Stromal cell of bone marrow (primary cell): ENCODE measurements at regions not wholly inside any gene's neighbourhood (a gene's known extent, or its start where the extent isn't known, plus 50 kb on each side); places are given as distances from the start of the nearest gene placed in this dataset.

Experiments
- DNase-seq: peaks from one replicate; pipeline ENCODE4 v3.0.0-alpha.2; 2012; ENCODE audit warnings: low read depth

- DNase-seq = no peak
Measured at GRCh38 chr1:222038971-222039370, 297.1 kb upstream of the DUSP10 start.

GRCh38 chr1:222037720-222038119 is 295.8 kb upstream of the DUSP10 start:
- no peak for DNase-seq

- DNase-seq = no peak
Measured at GRCh38 chr1:222034790-222035189, 292.9 kb upstream of the DUSP10 start.

GRCh38 chr1:222033450-222033849 is 291.6 kb upstream of the DUSP10 start:
- DNase-seq = no peak

- DNase-seq = no peak
Measured at GRCh38 chr1:222031318-222031717, 289.4 kb upstream of the DUSP10 start.

GRCh38 chr1:222028676-222029075 is 286.8 kb upstream of the DUSP10 start:
- no peak for DNase-seq

- no peak for DNase-seq
Measured at GRCh38 chr1:222028116-222028515, 286.2 kb upstream of the DUSP10 start.

GRCh38 chr1:222026280-222026679 is 284.4 kb upstream of the DUSP10 start:
- DNase-seq = no peak

- DNase-seq = no peak
Measured at GRCh38 chr1:222023025-222023424, 281.1 kb upstream of the DUSP10 start.

- no peak for DNase-seq
Measured at GRCh38 chr1:222021129-222021528, 279.2 kb upstream of the DUSP10 start.

GRCh38 chr1:222020553-222020952 is 278.7 kb upstream of the DUSP10 start:
- no peak for DNase-seq

- DNase-seq = no peak
Measured at GRCh38 chr1:222019029-222019428, 277.1 kb upstream of the DUSP10 start.

- no peak for DNase-seq
Measured at GRCh38 chr1:222018041-222018440, 276.2 kb upstream of the DUSP10 start.

GRCh38 chr1:222015686-222016085 is 273.8 kb upstream of the DUSP10 start:
- no peak for DNase-seq

- DNase-seq = no peak
Measured at GRCh38 chr1:222014001-222014400, 272.1 kb upstream of the DUSP10 start.

- DNase-seq = no peak
Measured at GRCh38 chr1:222012816-222013215, 270.9 kb upstream of the DUSP10 start.

- DNase-seq = no peak
Measured at GRCh38 chr1:222010306-222010705, 268.4 kb upstream of the DUSP10 start.

GRCh38 chr1:222009105-222009730 is 267.3 kb upstream of the DUSP10 start:
- DNase-seq = no peak

GRCh38 chr1:222006715-222007114 is 264.8 kb upstream of the DUSP10 start:
- DNase-seq = no peak

GRCh38 chr1:222004784-222005183 is 262.9 kb upstream of the DUSP10 start:
- DNase-seq = no peak

- no peak for DNase-seq
Measured at GRCh38 chr1:222004034-222004433, 262.1 kb upstream of the DUSP10 start.

GRCh38 chr1:222002503-222002902 is 260.6 kb upstream of the DUSP10 start:
- no peak for DNase-seq

- no peak for DNase-seq
Measured at GRCh38 chr1:222000131-222000530, 258.2 kb upstream of the DUSP10 start.

GRCh38 chr1:221998781-221999180 is 256.9 kb upstream of the DUSP10 start:
- no peak for DNase-seq

- DNase-seq = no peak
Measured at GRCh38 chr1:221998186-221998612, 256.3 kb upstream of the DUSP10 start.
